K562 (cell line): ENCODE measurements at regions not wholly inside any gene's neighbourhood (a gene's known extent, or its start where the extent isn't known, plus 50 kb on each side); places are given as distances from the start of the nearest gene placed in this dataset.

Experiments
- ATAC-seq: fragments of 200-7000 bp; cut with Tn5 transposase; 3 replicates; pipeline ENCODE4 v1.9.1; 2020; ENCODE audit warnings: moderate library complexity
- BruUV-seq: library from RNA; stranded (reverse); fragments of 400-500 nt; replicated peaks from 2 replicates; lab custom pipeline; 2021; lab: Mats Ljungman, UMichigan
- CTCF ChIA-PET: fragments of 300-600 bp; formaldehyde crosslinking; extraction: SDS; loops from one replicate; lab custom pipeline; 2021; ENCODE audit warnings: low intra/inter-chr PET ratio; lab: Yijun Ruan, JAX
- POLR2A ChIA-PET: fragments of 300-600, 350-650 bp; sonication (Branson Sonifier 250); formaldehyde crosslinking; extraction: SDS; loops from one replicate; lab custom pipeline; 2021; ENCODE audit warnings: antibody characterized with exemption, inconsistent platforms; lab: Yijun Ruan, JAX
- DNase-seq, 4 experiments: peaks; one replicate each; pipeline versions ENCODE4 v3.0.0 to v3.0.0-alpha.2; 2011 to 2018; ENCODE audit warnings: low spot score in 3 of 4, mixed read lengths in 3 of 4; ENCODE audit errors: extremely low read depth in 1 of 4
- FAIRE-seq: peaks from 2 replicates; lab custom pipeline; 2011; peaks lifted over from hg19 to GRCh38; lab: Jason Lieb, UNC
- H2AFZ ChIP-seq: 2 replicates; pipeline ENCODE4 v1.6.0; 2011; ENCODE audit warnings: low read depth, low read length, control low read depth, inconsistent platforms
- H3K27ac ChIP-seq: fragments of 200-600 bp; 3 replicates; pipeline ENCODE4 v1.8.0; 2011; ENCODE audit warnings: low read depth, mild to moderate bottlenecking, control low read depth, inconsistent platforms, low read length, moderate library complexity, mixed read lengths; ENCODE audit errors: extremely low read depth
- H3K27me3 ChIP-seq, 2 experiments: fragments of 300-600 bp in 1 of 2; 2 replicates in 1 of 2; 3 replicates in 1 of 2; pipeline versions ENCODE4 v1.6.0 to v1.8.0; 2011; ENCODE audit warnings: inconsistent platforms in 2 of 2, low read length in 2 of 2, mild to moderate bottlenecking in 1 of 2, mixed read lengths in 1 of 2, moderate library complexity in 1 of 2; ENCODE audit not compliant: control insufficient read depth in 2 of 2, insufficient read depth in 2 of 2
- H3K36me3 ChIP-seq: fragments of 300-600 bp; 3 replicates; pipeline ENCODE4 v1.8.0; 2011; ENCODE audit warnings: mild to moderate bottlenecking, low read length, inconsistent platforms; ENCODE audit not compliant: control insufficient read depth, insufficient read depth
- H3K4me1 ChIP-seq, 2 experiments: fragments of 200-600 bp in 1 of 2; replicated peaks in 1 of 2; 2 replicates in 1 of 2; 3 replicates in 1 of 2; pipeline versions ENCODE4 v1.5.1 to v1.8.0; 2011; ENCODE audit warnings: inconsistent platforms in 2 of 2, low read length in 2 of 2, mild to moderate bottlenecking in 1 of 2, mixed read lengths in 1 of 2, moderate library complexity in 1 of 2; ENCODE audit not compliant: control insufficient read depth in 2 of 2, insufficient read depth in 2 of 2
- H3K4me2 ChIP-seq: 2 replicates; pipeline ENCODE4 v1.6.1; 2011; ENCODE audit warnings: low read length, control low read depth, inconsistent platforms, mixed read lengths; ENCODE audit not compliant: insufficient read depth
- H3K4me3 ChIP-seq: fragments of 200-600 bp; sonication (generic), shearing (Covaris generic); 2 replicates; pipeline ENCODE4 v1.5.1; 2016; ENCODE audit warnings: control low read depth, inconsistent platforms
- H3K79me2 ChIP-seq: fragments of 200-600 bp; 3 replicates; pipeline ENCODE4 v1.8.0; 2011; ENCODE audit warnings: low read length, inconsistent platforms; ENCODE audit not compliant: control insufficient read depth, insufficient read depth
- H3K9ac ChIP-seq, 2 experiments: 2 replicates each; pipeline versions ENCODE4 v1.6.0 to v1.6.1; 2011; ENCODE audit warnings: low read depth in 2 of 2, low read length in 2 of 2, control low read depth in 1 of 2, inconsistent platforms in 1 of 2, mild to moderate bottlenecking in 1 of 2, mixed read lengths in 1 of 2; ENCODE audit not compliant: insufficient read depth in 1 of 2
- H3K9me1 ChIP-seq: one replicate; pipeline ENCODE4 v1.6.0; 2011; ENCODE audit warnings: inconsistent platforms, mild to moderate bottlenecking, low read length, moderate library complexity; ENCODE audit not compliant: control insufficient read depth, insufficient read depth
- H3K9me3 ChIP-seq: replicated peaks from 2 replicates; pipeline ENCODE4 v1.5.1; 2011; ENCODE audit warnings: low read depth, low read length, inconsistent platforms; ENCODE audit not compliant: control insufficient read depth, insufficient read depth
- H4K20me1 ChIP-seq: replicated peaks from 2 replicates; pipeline ENCODE4 v1.6.1; 2011; ENCODE audit warnings: low read length, inconsistent platforms, mixed read lengths; ENCODE audit not compliant: control insufficient read depth, insufficient read depth
- KLF6 ChIP-seq: fragments of 250-450 bp; sonication (Bioruptor Pico); IDR thresholded peaks from 2 replicates; pipeline ENCODE4 v1.4.0; 2020; ENCODE audit warnings: mild to moderate bottlenecking, moderate library complexity, borderline replicate concordance
- LARP7 ChIP-seq: fragments of 450-650 bp; IDR thresholded peaks from 2 replicates; pipeline ENCODE4 v1.6.1; 2016
- MYNN ChIP-seq, 2 experiments: sonication (generic); formaldehyde crosslinking in 1 of 2; IDR thresholded peaks; 2 replicates each; pipeline versions ENCODE4 v1.5.0 to v1.6.1; 2016 to 2020; ENCODE audit warnings: antibody characterized with exemption in 1 of 2, missing genetic modification reagents in 1 of 2
- NCOA4 ChIP-seq: fragments of 450-650 bp; IDR thresholded peaks from 2 replicates; pipeline ENCODE4 v1.6.1; 2018; ENCODE audit warnings: mild to moderate bottlenecking; ENCODE audit not compliant: partially characterized antibody
- POLR2A ChIP-seq: fragments of 450-650 bp; conservative IDR thresholded peaks from 2 replicates; pipeline ENCODE4 v1.6.1; 2016
- POU5F1 ChIP-seq: fragments of 150-350 bp; IDR thresholded peaks from 2 replicates; pipeline ENCODE4 v1.6.1; 2014; ENCODE audit warnings: borderline replicate concordance, low read length, low read depth, mild to moderate bottlenecking; ENCODE audit not compliant: partially characterized antibody
- TOE1 ChIP-seq, 2 experiments: fragments of 450-650 bp in 1 of 2; sonication (generic) in 1 of 2; formaldehyde crosslinking in 1 of 2; IDR thresholded peaks; 2 replicates each; pipeline versions ENCODE4 v1.7.1 to v1.8.0; 2016 to 2022; ENCODE audit warnings: borderline replicate concordance in 2 of 2, mild to moderate bottlenecking in 2 of 2, antibody characterized with exemption in 1 of 2, inconsistent platforms in 1 of 2, low read depth in 1 of 2, missing genetic modification reagents in 1 of 2, moderate library complexity in 1 of 2
- ZKSCAN1 ChIP-seq: fragments of 150-350 bp; IDR thresholded peaks from 2 replicates; pipeline ENCODE4 v1.6.1; 2016; ENCODE audit warnings: low read depth, low read length
- ZNF217 ChIP-seq: sonication (generic); formaldehyde crosslinking; IDR thresholded peaks from 2 replicates; pipeline ENCODE4 v1.8.0; 2022; ENCODE audit warnings: mild to moderate bottlenecking, missing genetic modification reagents
- WGBS: fragments of 100-300 bp; shearing (Covaris generic); methylation state at CpG from one replicate; pipeline ENCODE4 v1.1.6; 2016; ENCODE audit warnings: low coverage, mixed read lengths; ENCODE audit not compliant: insufficient coverage; ENCODE audit errors: missing lambda C conversion rate; 5-methylcytosine and 5-hydroxymethylcytosine counted together
- in situ Hi-C: fragments of 300-500 bp; cut with MboI; formaldehyde crosslinking; loops from 4 replicates; pipeline ENCODE4 v1.15.0; 2018; ENCODE audit warnings: inconsistent platforms, mixed read lengths
- intact Hi-C: fragments of 100-400 bp; cut with micrococcal nuclease; formaldehyde crosslinking; loops from 2 replicates; pipeline ENCODE4 v1.14.2; 2022
- TF ChIP-seq, protein P1 (sequence below): fragments of 250-450 bp; sonication (Bioruptor Pico); IDR thresholded peaks from 2 replicates; pipeline ENCODE4 v1.8.0; 2021; ENCODE audit warnings: mild to moderate bottlenecking, moderate library complexity
- TF ChIP-seq, protein P2 (sequence below): sonication (generic); formaldehyde crosslinking; IDR thresholded peaks from 2 replicates; pipeline ENCODE4 v1.8.0; 2022; ENCODE audit warnings: missing genetic modification reagents, mild to moderate bottlenecking, moderate library complexity, borderline replicate concordance
- TF ChIP-seq, protein P3 (sequence below): sonication (generic); formaldehyde crosslinking; IDR thresholded peaks from 2 replicates; pipeline ENCODE4 v1.8.0; 2022; ENCODE audit warnings: mild to moderate bottlenecking, low read depth, missing genetic modification reagents
- TF ChIP-seq, protein P4 (sequence below): fragments of 450-650 bp; formaldehyde crosslinking; IDR thresholded peaks from 2 replicates; pipeline ENCODE4 v1.4.0; 2022; ENCODE audit warnings: mild to moderate bottlenecking, moderate library complexity

DNA sequence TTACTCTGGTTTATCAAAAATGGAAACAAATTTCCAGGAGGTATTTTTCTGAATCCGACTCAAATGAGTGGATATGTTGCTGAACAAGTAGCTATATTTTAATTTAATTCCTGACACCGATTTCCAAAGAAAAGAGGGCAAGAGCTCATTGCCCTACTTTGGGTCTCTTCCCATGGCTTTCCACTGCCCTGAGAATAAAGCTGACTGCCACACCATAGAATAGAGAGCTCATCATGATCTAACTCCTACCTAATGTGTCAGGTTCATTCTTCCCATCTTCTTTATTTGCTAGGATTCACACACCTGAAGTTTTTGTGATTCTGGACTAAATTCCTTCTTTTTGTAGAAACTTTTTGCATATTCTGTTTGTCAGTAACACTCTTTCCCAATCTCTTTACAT, 792.1 kb downstream of the DTWD2 start:
- in situ Hi-C loops = no loop called here
- Histone ChIP-seq H4K20me1 (no peaks in the 10 kb centered on the region), H3K27ac (no peak overlapping the region), H3K4me1 (no peaks in the 10 kb centered on the region), H3K4me3 (no peak overlapping the region), H3K9me1 (no peaks in the 10 kb centered on the region), H3K27me3 (no peaks in the 10 kb centered on the region), H3K4me2 (no peak overlapping the region), H2AFZ (no peak overlapping the region), H3K79me2 (no peaks in the 10 kb centered on the region), H3K9ac (no peak overlapping the region), H3K9me3 (no peaks in the 10 kb centered on the region), H3K36me3 (no peaks in the 10 kb centered on the region)
- ChIA-PET POLR2A (no interaction called here), CTCF (no interaction called here)
- no peak for DNase-seq
- TF ChIP-seq LARP7 (no peak), TOE1 (IDR thresholded peaks at IDR 0.05; ENCODE audit: borderline replicate concordance) (no peak), TOE1 (CRISPR knock-in tag; IDR thresholded peaks at IDR 0.05; ENCODE audit: borderline replicate concordance, low read depth) (no peak), ZKSCAN1 (no peak), KLF6 (CRISPR knock-in tag) (no peak), ZNF217 (CRISPR knock-in tag) (no peak), NCOA4 (no peak), MYNN (IDR thresholded peaks at IDR 0.05) (no peak), MYNN (CRISPR knock-in tag; IDR thresholded peaks at IDR 0.05) (no peak)
- FAIRE-seq = no peak
- intact Hi-C loops = no loop called here
- ATAC-seq = no peak
- BruUV-seq = no TSS peak
- WGBS = 4% methylated on average over 2 of the region's 2 CpGs

DNA sequence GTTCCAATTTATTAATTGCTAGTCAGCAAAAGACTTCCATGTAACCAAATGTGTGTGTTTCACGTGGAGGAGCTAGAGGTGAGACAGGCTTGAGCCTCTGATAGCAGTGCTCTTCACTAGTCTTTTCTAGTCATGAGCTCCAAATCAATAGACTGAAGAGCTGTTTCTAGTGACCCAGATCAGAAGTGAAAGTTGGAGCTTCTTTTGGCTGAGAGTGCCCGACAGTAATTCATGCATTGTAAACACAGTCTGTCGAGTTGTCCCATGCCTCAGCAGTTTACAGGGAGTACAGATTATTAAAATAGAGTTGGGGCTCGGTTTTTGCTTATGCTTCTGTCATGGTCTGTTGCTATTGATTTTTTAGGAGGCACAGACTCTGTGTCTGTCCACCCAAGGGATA, 793.1 kb downstream of the DTWD2 start:
- Histone ChIP-seq H3K4me1 (no peaks in the 10 kb centered on the region), H4K20me1 (no peaks in the 10 kb centered on the region), H3K27me3 (no peaks in the 10 kb centered on the region), H3K9me3 (no peaks in the 10 kb centered on the region), H2AFZ (no peak overlapping the region), H3K4me2 (no peak overlapping the region), H3K79me2 (no peaks in the 10 kb centered on the region), H3K36me3 (no peaks in the 10 kb centered on the region), H3K27ac (no peak overlapping the region), H3K9me1 (no peaks in the 10 kb centered on the region), H3K9ac (no peak overlapping the region), H3K4me3 (no peak overlapping the region)
- ChIA-PET POLR2A (no interaction called here), CTCF (no interaction called here)
- intact Hi-C loops (no loop called here), in situ Hi-C loops (no loop called here)
- no peak for FAIRE-seq
- no peak for DNase-seq
- no peak for ATAC-seq
- no TSS peak for BruUV-seq
- WGBS = 0% methylated on average over 4 of the region's 4 CpGs
- TF ChIP-seq POU5F1 = no peak
- TF ChIP-seq, protein P1, sequence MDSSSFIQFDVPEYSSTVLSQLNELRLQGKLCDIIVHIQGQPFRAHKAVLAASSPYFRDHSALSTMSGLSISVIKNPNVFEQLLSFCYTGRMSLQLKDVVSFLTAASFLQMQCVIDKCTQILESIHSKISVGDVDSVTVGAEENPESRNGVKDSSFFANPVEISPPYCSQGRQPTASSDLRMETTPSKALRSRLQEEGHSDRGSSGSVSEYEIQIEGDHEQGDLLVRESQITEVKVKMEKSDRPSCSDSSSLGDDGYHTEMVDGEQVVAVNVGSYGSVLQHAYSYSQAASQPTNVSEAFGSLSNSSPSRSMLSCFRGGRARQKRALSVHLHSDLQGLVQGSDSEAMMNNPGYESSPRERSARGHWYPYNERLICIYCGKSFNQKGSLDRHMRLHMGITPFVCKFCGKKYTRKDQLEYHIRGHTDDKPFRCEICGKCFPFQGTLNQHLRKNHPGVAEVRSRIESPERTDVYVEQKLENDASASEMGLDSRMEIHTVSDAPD (CRISPR knock-in tag) = no peak
- TF ChIP-seq, protein P2, sequence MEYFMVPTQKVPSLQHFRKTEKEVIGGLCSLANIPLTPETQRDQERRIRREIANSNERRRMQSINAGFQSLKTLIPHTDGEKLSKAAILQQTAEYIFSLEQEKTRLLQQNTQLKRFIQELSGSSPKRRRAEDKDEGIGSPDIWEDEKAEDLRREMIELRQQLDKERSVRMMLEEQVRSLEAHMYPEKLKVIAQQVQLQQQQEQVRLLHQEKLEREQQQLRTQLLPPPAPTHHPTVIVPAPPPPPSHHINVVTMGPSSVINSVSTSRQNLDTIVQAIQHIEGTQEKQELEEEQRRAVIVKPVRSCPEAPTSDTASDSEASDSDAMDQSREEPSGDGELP (CRISPR knock-in tag) = no peak
- TF ChIP-seq, protein P3, sequence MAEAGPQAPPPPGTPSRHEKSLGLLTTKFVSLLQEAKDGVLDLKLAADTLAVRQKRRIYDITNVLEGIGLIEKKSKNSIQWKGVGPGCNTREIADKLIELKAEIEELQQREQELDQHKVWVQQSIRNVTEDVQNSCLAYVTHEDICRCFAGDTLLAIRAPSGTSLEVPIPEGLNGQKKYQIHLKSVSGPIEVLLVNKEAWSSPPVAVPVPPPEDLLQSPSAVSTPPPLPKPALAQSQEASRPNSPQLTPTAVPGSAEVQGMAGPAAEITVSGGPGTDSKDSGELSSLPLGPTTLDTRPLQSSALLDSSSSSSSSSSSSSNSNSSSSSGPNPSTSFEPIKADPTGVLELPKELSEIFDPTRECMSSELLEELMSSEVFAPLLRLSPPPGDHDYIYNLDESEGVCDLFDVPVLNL (CRISPR knock-in tag) = no peak
- TF ChIP-seq, protein P4, sequence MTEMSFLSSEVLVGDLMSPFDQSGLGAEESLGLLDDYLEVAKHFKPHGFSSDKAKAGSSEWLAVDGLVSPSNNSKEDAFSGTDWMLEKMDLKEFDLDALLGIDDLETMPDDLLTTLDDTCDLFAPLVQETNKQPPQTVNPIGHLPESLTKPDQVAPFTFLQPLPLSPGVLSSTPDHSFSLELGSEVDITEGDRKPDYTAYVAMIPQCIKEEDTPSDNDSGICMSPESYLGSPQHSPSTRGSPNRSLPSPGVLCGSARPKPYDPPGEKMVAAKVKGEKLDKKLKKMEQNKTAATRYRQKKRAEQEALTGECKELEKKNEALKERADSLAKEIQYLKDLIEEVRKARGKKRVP (CRISPR knock-in tag) = no peak
- no peak for TF ChIP-seq POLR2A
